Liver (tissue), 8 donors: ENCODE measurements at regions not wholly inside any gene's neighbourhood (a gene's known extent, or its start where the extent isn't known, plus 50 kb on each side); places are given as distances from the start of the nearest gene placed in this dataset.
"Not testable (repeated sequence)": the region's sequence is repeated elsewhere in the genome, so short reads cannot be mapped to it uniquely, and the experiment has no call there.

Source experiments
- DNase-seq: peaks from one replicate; pipeline ENCODE4 v3.0.0-alpha.2; 2017; ENCODE audit warnings: low spot score
- H3K27ac ChIP-seq, 2 donors: one replicate each; pipeline ENCODE4 v1.7.0; 2013; ENCODE audit warnings: inconsistent platforms in 2 of 2, low read length in 2 of 2, control low read depth in 1 of 2, low read depth in 1 of 2, mild to moderate bottlenecking in 1 of 2
- H3K27me3 ChIP-seq, 4 donors: one replicate each; pipeline versions ENCODE4 v1.6.1 to v1.7.0; 2013; ENCODE audit warnings: low read length in 3 of 4, inconsistent platforms in 1 of 4, mild to moderate bottlenecking in 1 of 4, moderate library complexity in 1 of 4; ENCODE audit not compliant: control insufficient read depth in 4 of 4, insufficient read depth in 4 of 4
- H3K36me3 ChIP-seq, 4 donors: one replicate each; pipeline versions ENCODE4 v1.6.1 to v1.7.0; 2013; ENCODE audit warnings: low read length in 3 of 4, mild to moderate bottlenecking in 3 of 4, low read depth in 1 of 4, moderate library complexity in 1 of 4; ENCODE audit not compliant: control insufficient read depth in 4 of 4, insufficient read depth in 3 of 4
- H3K4me1 ChIP-seq, 4 donors: one replicate each; pipeline versions ENCODE4 v1.6.1 to v1.7.0; 2013; ENCODE audit warnings: low read length in 3 of 4, mild to moderate bottlenecking in 3 of 4, moderate library complexity in 1 of 4; ENCODE audit not compliant: control insufficient read depth in 4 of 4, insufficient read depth in 4 of 4
- H3K4me3 ChIP-seq, 3 donors: one replicate each; pipeline versions ENCODE4 v1.6.1 to v1.7.0; 2013; ENCODE audit warnings: low read length in 3 of 3, control low read depth in 1 of 3, low read depth in 1 of 3, mild to moderate bottlenecking in 1 of 3
- H3K9ac ChIP-seq, 2 donors: one replicate each; pipeline ENCODE4 v1.7.0; 2013; ENCODE audit warnings: low read length in 2 of 2, mild to moderate bottlenecking in 2 of 2, moderate library complexity in 2 of 2, control low read depth in 1 of 2, low read depth in 1 of 2
- H3K9me3 ChIP-seq, 4 donors: one replicate each; pipeline versions ENCODE4 v1.6.1 to v1.7.0; 2013; ENCODE audit warnings: low read length in 3 of 4; ENCODE audit not compliant: control insufficient read depth in 4 of 4
- FOXA1 ChIP-seq: IDR thresholded peaks from 2 replicates; pipeline ENCODE4 v1.6.1; 2016; ENCODE audit warnings: antibody characterized with exemption
- FOXA2 ChIP-seq: IDR thresholded peaks from 2 replicates; pipeline ENCODE4 v1.6.1; 2016; ENCODE audit warnings: antibody characterized with exemption
- GABPA ChIP-seq, 2 donors: IDR thresholded peaks in 1 of 2; conservative IDR thresholded peaks in 1 of 2; 2 replicates each; pipeline ENCODE4 v1.6.1; 2016; ENCODE audit warnings: antibody characterized with exemption in 2 of 2, mild to moderate bottlenecking in 1 of 2, moderate library complexity in 1 of 2
- HNF4A ChIP-seq, 2 donors: conservative IDR thresholded peaks; 2 replicates each; pipeline ENCODE4 v1.6.1; 2016; ENCODE audit warnings: antibody characterized with exemption in 2 of 2, mild to moderate bottlenecking in 2 of 2
- HNF4G ChIP-seq: IDR thresholded peaks from 2 replicates; pipeline ENCODE4 v1.6.1; 2016; ENCODE audit warnings: antibody characterized with exemption
- JUND ChIP-seq, 2 donors: IDR thresholded peaks; 2 replicates each; pipeline ENCODE4 v1.6.1; 2016; ENCODE audit warnings: antibody characterized with exemption in 2 of 2
- RAD21 ChIP-seq, 2 donors: IDR thresholded peaks; 2 replicates each; pipeline ENCODE4 v1.6.1; 2016; ENCODE audit warnings: antibody characterized with exemption in 2 of 2, mild to moderate bottlenecking in 2 of 2
- RXRA ChIP-seq, 2 donors: IDR thresholded peaks; 2 replicates each; pipeline ENCODE4 v1.6.1; 2017 to 2018; ENCODE audit warnings: antibody characterized with exemption in 2 of 2, mild to moderate bottlenecking in 1 of 2
- SP1 ChIP-seq: IDR thresholded peaks from 2 replicates; pipeline ENCODE4 v1.6.1; 2018; ENCODE audit warnings: antibody characterized with exemption, mild to moderate bottlenecking
- TAF1 ChIP-seq: conservative IDR thresholded peaks from 2 replicates; pipeline ENCODE4 v1.6.1; 2016; ENCODE audit warnings: antibody characterized with exemption, mild to moderate bottlenecking
- YY1 ChIP-seq: IDR thresholded peaks from 2 replicates; pipeline ENCODE4 v1.6.1; 2016; ENCODE audit warnings: antibody characterized with exemption, mild to moderate bottlenecking
- WGBS: extraction: QIAGEN DNeasy Blood & Tissue Kit; methylation state at CpG from one replicate; pipeline ENCODE4 v1.1.7; 2013; 5-methylcytosine and 5-hydroxymethylcytosine counted together
- TF ChIP-seq, protein P1 (sequence below): IDR thresholded peaks from 2 replicates; pipeline ENCODE4 v1.6.1; 2016; ENCODE audit warnings: antibody characterized with exemption
- TF ChIP-seq, protein P2 (sequence below): IDR thresholded peaks from 2 replicates; pipeline ENCODE4 v1.6.1; 2016; ENCODE audit warnings: antibody characterized with exemption
- TF ChIP-seq, protein P3 (sequence below): IDR thresholded peaks from 2 replicates; pipeline ENCODE4 v1.6.1; 2016; ENCODE audit warnings: antibody characterized with exemption, mild to moderate bottlenecking
- TF ChIP-seq, protein P4 (sequence below): IDR thresholded peaks from 2 replicates; pipeline ENCODE4 v1.6.1; 2016; ENCODE audit warnings: antibody characterized with exemption
- TF ChIP-seq, protein P5 (sequence below): fragments of 150-350 bp; IDR thresholded peaks from 2 replicates; pipeline ENCODE4 v1.5.1; 2017; ENCODE audit warnings: improper control_type of control experiment, low read depth, low read length; ENCODE audit not compliant: missing input control
- donor health status: healthy.
- donor health status: healthy.
- donor health status: healthy.
- donor health status: healthy.
- donor health status: healthy.

DNA sequence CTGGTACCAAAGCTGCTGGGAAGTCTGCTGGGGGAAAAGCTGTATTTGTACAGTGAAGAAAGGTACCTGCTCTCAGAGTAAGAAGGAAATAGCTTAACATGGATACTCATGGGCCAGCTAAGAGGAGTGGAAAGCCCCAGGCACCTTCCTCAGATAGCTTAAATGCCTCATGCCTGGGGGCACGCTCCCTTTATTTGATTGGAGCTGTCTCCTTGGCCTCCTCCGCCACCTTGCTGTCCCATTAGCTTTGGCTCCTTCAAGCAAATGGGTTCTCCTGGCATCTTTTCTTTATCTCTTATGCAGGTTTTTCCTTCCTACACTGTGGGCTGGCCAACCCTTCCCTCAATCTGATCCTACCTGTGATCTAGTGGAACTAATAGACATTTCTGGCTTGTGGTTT, 318.5 kb downstream of the SH2D4B start:
- WGBS: 99% methylated on average over 2 of the region's 2 CpGs

DNA sequence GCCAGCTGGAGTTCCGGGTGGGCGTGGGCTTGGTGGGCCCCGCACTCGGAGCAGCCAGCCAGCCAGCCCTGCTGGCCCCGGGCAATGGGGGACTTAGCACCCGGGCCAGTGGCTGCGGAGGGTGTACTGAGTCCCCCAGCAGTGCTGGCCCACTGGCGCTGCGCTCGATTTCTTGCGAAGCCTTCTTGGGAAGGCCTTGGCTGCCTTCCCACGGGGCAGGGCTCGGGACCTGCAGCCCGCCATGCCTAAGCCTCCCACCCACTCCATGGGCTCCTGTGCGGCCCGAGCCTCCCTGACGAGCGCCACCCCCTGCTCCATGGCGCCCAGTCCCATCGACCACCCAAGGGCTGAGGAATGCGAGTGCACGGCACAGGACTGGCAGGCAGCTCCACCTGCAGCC, 321.6 kb downstream of the SH2D4B start:
- H3K27ac ChIP-seq, H3K27me3 ChIP-seq, DNase-seq, H3K36me3 ChIP-seq, H3K4me1 ChIP-seq, H3K4me3 ChIP-seq, H3K9ac ChIP-seq, H3K9me3 ChIP-seq: not testable (repeated sequence)
- WGBS: 95% methylated on average over 22 of the region's 22 CpGs

More for the DNA sequence above, 318.5 kb downstream of the SH2D4B start:
- Histone ChIP-seq H3K4me3 (no peak overlapping the region), H3K27ac (no peak overlapping the region), H3K9me3 (no peaks in the 10 kb centered on the region), H3K4me1 (peaks cover 0 to 9% (median 3%) of the 10 kb centered on the region in 4 donors), H3K9ac (no peak overlapping the region), H3K27me3 (no peaks in the 10 kb centered on the region), H3K36me3 (no peaks in the 10 kb centered on the region)
- DNase-seq: no peak
- TF ChIP-seq YY1 (no peak), TAF1 (no peak), FOXA1 (no peak), SP1 (no peak), RAD21 (IDR thresholded peaks at IDR 0.05) (no peak), GABPA (IDR thresholded peaks at IDR 0.05 in 1 of 2, conservative IDR thresholded peaks at IDR 0.05 in 1 of 2) (no peak), FOXA2 (no peak)
- TF ChIP-seq, protein P1, sequence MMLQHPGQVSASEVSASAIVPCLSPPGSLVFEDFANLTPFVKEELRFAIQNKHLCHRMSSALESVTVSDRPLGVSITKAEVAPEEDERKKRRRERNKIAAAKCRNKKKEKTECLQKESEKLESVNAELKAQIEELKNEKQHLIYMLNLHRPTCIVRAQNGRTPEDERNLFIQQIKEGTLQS: no peak
- TF ChIP-seq, protein P2, sequence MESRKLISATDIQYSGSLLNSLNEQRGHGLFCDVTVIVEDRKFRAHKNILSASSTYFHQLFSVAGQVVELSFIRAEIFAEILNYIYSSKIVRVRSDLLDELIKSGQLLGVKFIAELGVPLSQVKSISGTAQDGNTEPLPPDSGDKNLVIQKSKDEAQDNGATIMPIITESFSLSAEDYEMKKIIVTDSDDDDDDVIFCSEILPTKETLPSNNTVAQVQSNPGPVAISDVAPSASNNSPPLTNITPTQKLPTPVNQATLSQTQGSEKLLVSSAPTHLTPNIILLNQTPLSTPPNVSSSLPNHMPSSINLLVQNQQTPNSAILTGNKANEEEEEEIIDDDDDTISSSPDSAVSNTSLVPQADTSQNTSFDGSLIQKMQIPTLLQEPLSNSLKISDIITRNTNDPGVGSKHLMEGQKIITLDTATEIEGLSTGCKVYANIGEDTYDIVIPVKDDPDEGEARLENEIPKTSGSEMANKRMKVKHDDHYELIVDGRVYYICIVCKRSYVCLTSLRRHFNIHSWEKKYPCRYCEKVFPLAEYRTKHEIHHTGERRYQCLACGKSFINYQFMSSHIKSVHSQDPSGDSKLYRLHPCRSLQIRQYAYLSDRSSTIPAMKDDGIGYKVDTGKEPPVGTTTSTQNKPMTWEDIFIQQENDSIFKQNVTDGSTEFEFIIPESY: no peak
- TF ChIP-seq, protein P3, sequence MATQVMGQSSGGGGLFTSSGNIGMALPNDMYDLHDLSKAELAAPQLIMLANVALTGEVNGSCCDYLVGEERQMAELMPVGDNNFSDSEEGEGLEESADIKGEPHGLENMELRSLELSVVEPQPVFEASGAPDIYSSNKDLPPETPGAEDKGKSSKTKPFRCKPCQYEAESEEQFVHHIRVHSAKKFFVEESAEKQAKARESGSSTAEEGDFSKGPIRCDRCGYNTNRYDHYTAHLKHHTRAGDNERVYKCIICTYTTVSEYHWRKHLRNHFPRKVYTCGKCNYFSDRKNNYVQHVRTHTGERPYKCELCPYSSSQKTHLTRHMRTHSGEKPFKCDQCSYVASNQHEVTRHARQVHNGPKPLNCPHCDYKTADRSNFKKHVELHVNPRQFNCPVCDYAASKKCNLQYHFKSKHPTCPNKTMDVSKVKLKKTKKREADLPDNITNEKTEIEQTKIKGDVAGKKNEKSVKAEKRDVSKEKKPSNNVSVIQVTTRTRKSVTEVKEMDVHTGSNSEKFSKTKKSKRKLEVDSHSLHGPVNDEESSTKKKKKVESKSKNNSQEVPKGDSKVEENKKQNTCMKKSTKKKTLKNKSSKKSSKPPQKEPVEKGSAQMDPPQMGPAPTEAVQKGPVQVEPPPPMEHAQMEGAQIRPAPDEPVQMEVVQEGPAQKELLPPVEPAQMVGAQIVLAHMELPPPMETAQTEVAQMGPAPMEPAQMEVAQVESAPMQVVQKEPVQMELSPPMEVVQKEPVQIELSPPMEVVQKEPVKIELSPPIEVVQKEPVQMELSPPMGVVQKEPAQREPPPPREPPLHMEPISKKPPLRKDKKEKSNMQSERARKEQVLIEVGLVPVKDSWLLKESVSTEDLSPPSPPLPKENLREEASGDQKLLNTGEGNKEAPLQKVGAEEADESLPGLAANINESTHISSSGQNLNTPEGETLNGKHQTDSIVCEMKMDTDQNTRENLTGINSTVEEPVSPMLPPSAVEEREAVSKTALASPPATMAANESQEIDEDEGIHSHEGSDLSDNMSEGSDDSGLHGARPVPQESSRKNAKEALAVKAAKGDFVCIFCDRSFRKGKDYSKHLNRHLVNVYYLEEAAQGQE: no peak
- TF ChIP-seq, protein P4, sequence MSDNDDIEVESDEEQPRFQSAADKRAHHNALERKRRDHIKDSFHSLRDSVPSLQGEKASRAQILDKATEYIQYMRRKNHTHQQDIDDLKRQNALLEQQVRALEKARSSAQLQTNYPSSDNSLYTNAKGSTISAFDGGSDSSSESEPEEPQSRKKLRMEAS: no peak

DNA sequence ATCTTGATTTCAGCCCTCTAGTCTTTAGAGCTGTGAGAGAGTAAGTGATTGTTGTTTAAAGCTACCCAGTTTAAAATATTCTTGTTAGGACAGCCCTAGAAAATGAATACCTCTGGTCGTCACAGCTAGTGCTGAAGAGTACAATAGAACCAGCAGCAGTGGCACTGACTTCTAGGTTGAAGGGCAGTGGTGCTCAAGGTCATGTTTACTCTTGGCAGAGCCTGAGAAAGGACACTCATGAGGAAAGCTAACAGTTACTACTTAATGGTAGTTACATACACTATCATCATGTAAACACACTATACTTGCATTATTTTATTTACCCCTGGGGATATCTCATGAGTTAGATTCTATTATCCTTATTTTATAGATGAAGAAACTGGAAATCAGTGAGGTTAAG, 323.0 kb downstream of the SH2D4B start:
- H3K4me1 ChIP-seq: peaks cover 0 to 9% (median 3%) of the 10 kb centered on the region in 4 donors
- no peaks in the 10 kb centered on the region for H3K36me3 ChIP-seq
- WGBS: 15% methylated on average over 1 of the region's 1 CpG
- no peaks in the 10 kb centered on the region for H3K9me3 ChIP-seq
- no peak overlapping the region for H3K9ac ChIP-seq
- no peaks in the 10 kb centered on the region for H3K27me3 ChIP-seq
- no peak overlapping the region for H3K4me3 ChIP-seq
- no peak for DNase-seq
- H3K27ac ChIP-seq: no peak overlapping the region
- peak in 1 of 2 donors; percentile 86 for TF ChIP-seq RXRA (IDR thresholded peaks at IDR 0.05)
- peak in 1 of 2 donors; percentile 50 for TF ChIP-seq HNF4A (conservative IDR thresholded peaks at IDR 0.05)
- no peak for TF ChIP-seq TAF1
- TF ChIP-seq, protein P4: no peak
- TF ChIP-seq JUND (IDR thresholded peaks at IDR 0.05): no peak
- TF ChIP-seq, protein P5, sequence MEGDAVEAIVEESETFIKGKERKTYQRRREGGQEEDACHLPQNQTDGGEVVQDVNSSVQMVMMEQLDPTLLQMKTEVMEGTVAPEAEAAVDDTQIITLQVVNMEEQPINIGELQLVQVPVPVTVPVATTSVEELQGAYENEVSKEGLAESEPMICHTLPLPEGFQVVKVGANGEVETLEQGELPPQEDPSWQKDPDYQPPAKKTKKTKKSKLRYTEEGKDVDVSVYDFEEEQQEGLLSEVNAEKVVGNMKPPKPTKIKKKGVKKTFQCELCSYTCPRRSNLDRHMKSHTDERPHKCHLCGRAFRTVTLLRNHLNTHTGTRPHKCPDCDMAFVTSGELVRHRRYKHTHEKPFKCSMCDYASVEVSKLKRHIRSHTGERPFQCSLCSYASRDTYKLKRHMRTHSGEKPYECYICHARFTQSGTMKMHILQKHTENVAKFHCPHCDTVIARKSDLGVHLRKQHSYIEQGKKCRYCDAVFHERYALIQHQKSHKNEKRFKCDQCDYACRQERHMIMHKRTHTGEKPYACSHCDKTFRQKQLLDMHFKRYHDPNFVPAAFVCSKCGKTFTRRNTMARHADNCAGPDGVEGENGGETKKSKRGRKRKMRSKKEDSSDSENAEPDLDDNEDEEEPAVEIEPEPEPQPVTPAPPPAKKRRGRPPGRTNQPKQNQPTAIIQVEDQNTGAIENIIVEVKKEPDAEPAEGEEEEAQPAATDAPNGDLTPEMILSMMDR: no peak
- TF ChIP-seq FOXA2: peak; percentile 78
- TF ChIP-seq, protein P1: no peak
- TF ChIP-seq YY1: no peak
- TF ChIP-seq, protein P2: no peak
- TF ChIP-seq FOXA1: peak; percentile 15
- no peak for TF ChIP-seq RAD21 (IDR thresholded peaks at IDR 0.05)
- no peak for TF ChIP-seq HNF4G
- no peak for TF ChIP-seq GABPA (IDR thresholded peaks at IDR 0.05 in 1 of 2, conservative IDR thresholded peaks at IDR 0.05 in 1 of 2)
